ENCODE measurements at regions not wholly inside any gene's neighbourhood (a gene's known extent, or its start where the extent isn't known, plus 50 kb on each side); places are given as distances from the start of the nearest gene placed in this dataset.
"Not testable (repeated sequence)": the region's sequence is repeated elsewhere in the genome, so short reads cannot be mapped to it uniquely, and the experiment has no call there.

DNA sequence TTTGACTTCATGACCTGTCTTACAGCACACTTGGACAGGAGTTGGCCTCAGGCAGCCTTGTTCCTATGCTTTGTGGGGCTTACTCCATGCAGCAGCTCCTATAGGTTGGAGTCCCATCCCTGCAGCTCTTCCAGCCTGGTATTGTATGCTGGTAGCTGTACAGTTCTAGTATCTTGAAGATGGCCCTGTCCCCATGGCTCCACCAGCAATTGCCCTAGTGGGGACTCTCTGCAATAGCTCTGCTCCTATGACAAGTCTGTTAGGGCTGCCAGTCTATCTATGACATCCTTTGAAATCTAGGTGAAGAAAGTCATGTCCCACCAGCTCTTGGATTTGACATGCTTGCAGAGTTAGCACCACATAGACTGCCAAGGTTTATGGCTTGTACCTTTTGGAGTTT lies 252.6 kb downstream of the ANTXR2 start:
- Histone ChIP-seq H3K27me3 (replicated peaks; ENCODE audit: insufficient read depth) (no peaks in the 10 kb centered on the region), H3K4me1 (replicated peaks) (no peaks in the 10 kb centered on the region), H3K27ac (peak overlapping the region in 1 of 2 donors; percentile 72), H3K4me3 (no peak overlapping the region), H3K36me3 (no peaks in the 10 kb centered on the region), H3K9me3 (no peaks in the 10 kb centered on the region)
- no peak for DNase-seq (ENCODE audit: low spot score)
- intact Hi-C loops (cut with DNase I), result loop anchor here (10.0 kb wide), 4 partner anchors 94 to 536 kb away; no protein-coding TSS in a partner anchor
- no peak for TF ChIP-seq POLR2A (IDR thresholded peaks at IDR 0.05)
- no peak for TF ChIP-seq POLR2AphosphoS5 (IDR thresholded peaks at IDR 0.05)
- TF ChIP-seq, protein P1, sequence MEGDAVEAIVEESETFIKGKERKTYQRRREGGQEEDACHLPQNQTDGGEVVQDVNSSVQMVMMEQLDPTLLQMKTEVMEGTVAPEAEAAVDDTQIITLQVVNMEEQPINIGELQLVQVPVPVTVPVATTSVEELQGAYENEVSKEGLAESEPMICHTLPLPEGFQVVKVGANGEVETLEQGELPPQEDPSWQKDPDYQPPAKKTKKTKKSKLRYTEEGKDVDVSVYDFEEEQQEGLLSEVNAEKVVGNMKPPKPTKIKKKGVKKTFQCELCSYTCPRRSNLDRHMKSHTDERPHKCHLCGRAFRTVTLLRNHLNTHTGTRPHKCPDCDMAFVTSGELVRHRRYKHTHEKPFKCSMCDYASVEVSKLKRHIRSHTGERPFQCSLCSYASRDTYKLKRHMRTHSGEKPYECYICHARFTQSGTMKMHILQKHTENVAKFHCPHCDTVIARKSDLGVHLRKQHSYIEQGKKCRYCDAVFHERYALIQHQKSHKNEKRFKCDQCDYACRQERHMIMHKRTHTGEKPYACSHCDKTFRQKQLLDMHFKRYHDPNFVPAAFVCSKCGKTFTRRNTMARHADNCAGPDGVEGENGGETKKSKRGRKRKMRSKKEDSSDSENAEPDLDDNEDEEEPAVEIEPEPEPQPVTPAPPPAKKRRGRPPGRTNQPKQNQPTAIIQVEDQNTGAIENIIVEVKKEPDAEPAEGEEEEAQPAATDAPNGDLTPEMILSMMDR (IDR thresholded peaks at IDR 0.05), result no peak

DNA sequence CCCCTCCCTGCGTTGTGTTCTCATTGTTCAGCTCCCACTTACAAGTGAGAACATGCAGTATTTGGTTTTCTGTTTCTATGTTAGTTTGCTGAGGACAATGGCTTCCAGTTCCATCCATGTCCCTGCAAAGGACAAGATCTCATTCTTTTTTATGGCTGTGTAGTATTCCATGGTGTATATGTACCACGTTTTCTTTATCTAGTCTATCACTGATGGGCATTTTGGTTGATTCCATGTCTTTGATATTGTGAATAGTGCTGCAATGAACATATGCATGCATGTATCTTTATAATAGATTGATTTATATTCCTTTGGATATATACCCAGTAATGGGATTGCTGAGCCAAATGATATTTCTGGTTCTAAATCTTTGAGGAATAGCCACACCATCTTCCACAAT lies 265.1 kb downstream of the ANTXR2 start:
- H3K27me3 ChIP-seq (replicated peaks; ENCODE audit: insufficient read depth); H3K27ac ChIP-seq; H3K4me1 ChIP-seq (replicated peaks); H3K4me3 ChIP-seq; H3K36me3 ChIP-seq; H3K9me3 ChIP-seq; intact Hi-C loops (cut with DNase I); DNase-seq (ENCODE audit: low spot score): not testable (repeated sequence)
- 83% methylated on average over 2 of the region's 2 CpGs for WGBS

- intact Hi-C loops (cut with DNase I), result no loop called here
- H3K4me1 ChIP-seq (replicated peaks), result no peaks in the 10 kb centered on the region
- TF ChIP-seq POLR2AphosphoS5 (IDR thresholded peaks at IDR 0.05) (no peak), POLR2A (IDR thresholded peaks at IDR 0.05) (no peak)
- TF ChIP-seq, protein P1 (IDR thresholded peaks at IDR 0.05), result no peak
- H3K9me3 ChIP-seq, result no peaks in the 10 kb centered on the region
- no peak for DNase-seq (ENCODE audit: low spot score)
- H3K27ac ChIP-seq, result no peak overlapping the region
- H3K36me3 ChIP-seq, result no peaks in the 10 kb centered on the region
- no peaks in the 10 kb centered on the region for H3K27me3 ChIP-seq (replicated peaks; ENCODE audit: insufficient read depth)
- no peak overlapping the region for H3K4me3 ChIP-seq
- WGBS, result 82% methylated on average over 3 of the region's 3 CpGs
Observed at GRCh38 chr4:79798047-79798446, 275.0 kb downstream of the ANTXR2 start.

DNA sequence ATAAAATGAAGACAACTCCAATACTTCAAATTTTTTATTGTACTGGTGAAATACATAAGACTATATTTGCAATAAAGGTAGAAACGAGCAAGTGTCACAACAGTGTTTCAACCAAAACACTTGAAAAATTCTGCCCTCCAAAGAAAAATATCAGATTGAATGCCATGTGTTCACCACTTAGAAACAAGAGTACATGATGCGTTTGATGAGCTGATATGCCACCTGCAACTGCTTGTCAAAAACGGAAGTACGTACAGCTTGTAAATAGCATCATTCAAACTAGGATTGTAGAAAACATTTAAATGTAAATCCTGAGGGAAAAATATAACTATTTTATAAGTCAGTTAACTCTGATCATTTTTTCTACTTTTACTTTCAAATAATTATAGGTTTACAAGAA lies 276.1 kb downstream of the ANTXR2 start:
- no peaks in the 10 kb centered on the region for H3K36me3 ChIP-seq
- WGBS, result 59% methylated on average over 4 of the region's 4 CpGs

GRCh38 chr4:79788884-79789283 lies 284.1 kb downstream of the ANTXR2 start:
- Histone ChIP-seq H3K27ac (no peak overlapping the region), H3K27me3 (replicated peaks; ENCODE audit: insufficient read depth) (no peaks in the 10 kb centered on the region), H3K9me3 (no peaks in the 10 kb centered on the region), H3K4me3 (no peak overlapping the region), H3K36me3 (no peaks in the 10 kb centered on the region), H3K4me1 (replicated peaks) (no peaks in the 10 kb centered on the region)
- WGBS, result 8% methylated on average over 1 of the region's 1 CpG
- no peak for DNase-seq (ENCODE audit: low spot score)
- TF ChIP-seq, protein P1 (IDR thresholded peaks at IDR 0.05), result no peak
- TF ChIP-seq POLR2A (IDR thresholded peaks at IDR 0.05), result no peak
- TF ChIP-seq POLR2AphosphoS5 (IDR thresholded peaks at IDR 0.05), result no peak
- intact Hi-C loops (cut with DNase I), result no loop called here

More for the DNA sequence above, 276.1 kb downstream of the ANTXR2 start:
- H3K4me1 ChIP-seq (replicated peaks), result no peaks in the 10 kb centered on the region
- no peaks in the 10 kb centered on the region for H3K27me3 ChIP-seq (replicated peaks; ENCODE audit: insufficient read depth)
- H3K4me3 ChIP-seq, result no peak overlapping the region
- DNase-seq (ENCODE audit: low spot score), result no peak
- no peak overlapping the region for H3K27ac ChIP-seq
- no peaks in the 10 kb centered on the region for H3K9me3 ChIP-seq
- TF ChIP-seq, protein P1 (IDR thresholded peaks at IDR 0.05), result no peak
- TF ChIP-seq POLR2A (IDR thresholded peaks at IDR 0.05), result no peak
- TF ChIP-seq POLR2AphosphoS5 (IDR thresholded peaks at IDR 0.05), result no peak
- intact Hi-C loops (cut with DNase I), result no loop called here
